ENCODE measurements at regions not wholly inside any gene's neighbourhood (a gene's known extent, or its start where the extent isn't known, plus 50 kb on each side); places are given as distances from the start of the nearest gene placed in this dataset.

DNA sequence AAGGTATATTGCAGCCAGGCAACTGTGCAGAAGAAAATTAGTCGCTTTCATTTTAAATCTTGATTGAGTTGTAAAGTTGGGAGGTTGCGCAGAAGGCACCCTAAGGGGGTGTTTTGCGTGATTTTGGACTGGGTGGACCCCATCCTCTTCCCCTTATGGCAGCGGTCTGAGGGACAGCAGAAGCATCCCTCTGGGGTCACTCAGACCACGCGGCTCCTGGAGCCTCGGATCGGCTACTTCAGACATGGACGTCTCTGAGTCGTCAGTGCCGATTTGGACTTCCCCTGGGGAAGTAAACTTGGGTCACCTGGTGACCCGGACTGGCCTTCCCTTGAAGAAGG, 639.0 kb upstream of the DPP6 start:
- no peak overlapping the region for H3K4me3 ChIP-seq (ENCODE audit: low read depth, low read length)
- CTCF ChIA-PET = no interaction called here
- H3K36me3 ChIP-seq (ENCODE audit: control insufficient read depth, insufficient read depth, low read length) = no peaks in the 10 kb centered on the region
- POLR2A ChIA-PET = no interaction called here
- no peak for DNase-seq (ENCODE audit: low read depth)
- TF ChIP-seq, protein P1, sequence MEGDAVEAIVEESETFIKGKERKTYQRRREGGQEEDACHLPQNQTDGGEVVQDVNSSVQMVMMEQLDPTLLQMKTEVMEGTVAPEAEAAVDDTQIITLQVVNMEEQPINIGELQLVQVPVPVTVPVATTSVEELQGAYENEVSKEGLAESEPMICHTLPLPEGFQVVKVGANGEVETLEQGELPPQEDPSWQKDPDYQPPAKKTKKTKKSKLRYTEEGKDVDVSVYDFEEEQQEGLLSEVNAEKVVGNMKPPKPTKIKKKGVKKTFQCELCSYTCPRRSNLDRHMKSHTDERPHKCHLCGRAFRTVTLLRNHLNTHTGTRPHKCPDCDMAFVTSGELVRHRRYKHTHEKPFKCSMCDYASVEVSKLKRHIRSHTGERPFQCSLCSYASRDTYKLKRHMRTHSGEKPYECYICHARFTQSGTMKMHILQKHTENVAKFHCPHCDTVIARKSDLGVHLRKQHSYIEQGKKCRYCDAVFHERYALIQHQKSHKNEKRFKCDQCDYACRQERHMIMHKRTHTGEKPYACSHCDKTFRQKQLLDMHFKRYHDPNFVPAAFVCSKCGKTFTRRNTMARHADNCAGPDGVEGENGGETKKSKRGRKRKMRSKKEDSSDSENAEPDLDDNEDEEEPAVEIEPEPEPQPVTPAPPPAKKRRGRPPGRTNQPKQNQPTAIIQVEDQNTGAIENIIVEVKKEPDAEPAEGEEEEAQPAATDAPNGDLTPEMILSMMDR (IDR thresholded peaks at IDR 0.05; ENCODE audit: insufficient read depth, low read depth, low read length) = no peak
- H3K27me3 ChIP-seq (ENCODE audit: control insufficient read depth, insufficient read depth, low read length) = no peaks in the 10 kb centered on the region

DNA sequence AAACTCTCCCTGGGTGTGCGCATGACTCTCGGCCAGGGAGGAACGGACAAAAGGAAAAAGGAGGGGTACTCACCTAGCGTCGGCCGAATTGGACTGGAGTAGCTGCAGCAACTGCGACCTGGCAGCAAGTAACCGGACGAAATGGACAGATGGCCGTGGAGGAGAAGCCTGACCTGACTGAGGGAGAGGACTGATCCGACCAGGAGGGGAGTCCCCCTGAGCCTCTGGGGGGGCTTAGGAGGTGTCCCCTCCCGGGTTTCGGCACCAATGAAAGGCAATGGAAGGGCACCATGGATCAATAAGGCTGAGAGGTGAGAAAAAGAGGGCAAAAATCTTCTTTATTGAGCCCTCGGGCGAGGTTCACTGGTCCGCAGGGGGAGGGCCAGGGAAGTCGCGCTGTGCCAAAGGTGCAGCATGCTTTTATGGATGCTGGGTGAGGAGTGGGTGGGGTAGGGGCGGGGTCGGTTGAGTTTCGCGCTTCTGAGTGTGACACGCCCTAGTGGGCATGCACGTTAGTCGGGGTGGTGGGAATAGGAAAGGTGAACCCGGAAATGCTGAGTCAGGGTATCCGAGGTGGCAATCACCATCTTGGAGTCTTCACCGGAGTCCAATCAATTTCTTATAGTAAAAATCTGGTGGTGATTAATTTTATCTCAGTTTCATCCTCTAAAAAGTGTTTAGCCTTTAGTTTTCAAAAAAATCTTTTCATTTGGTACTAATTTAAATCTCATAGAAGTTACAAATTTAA, 638.5 kb upstream of the DPP6 start:
- TF ChIP-seq, protein P1 (IDR thresholded peaks at IDR 0.05; ENCODE audit: insufficient read depth, low read depth, low read length) = no peak
- CTCF ChIA-PET = no interaction called here

DNA sequence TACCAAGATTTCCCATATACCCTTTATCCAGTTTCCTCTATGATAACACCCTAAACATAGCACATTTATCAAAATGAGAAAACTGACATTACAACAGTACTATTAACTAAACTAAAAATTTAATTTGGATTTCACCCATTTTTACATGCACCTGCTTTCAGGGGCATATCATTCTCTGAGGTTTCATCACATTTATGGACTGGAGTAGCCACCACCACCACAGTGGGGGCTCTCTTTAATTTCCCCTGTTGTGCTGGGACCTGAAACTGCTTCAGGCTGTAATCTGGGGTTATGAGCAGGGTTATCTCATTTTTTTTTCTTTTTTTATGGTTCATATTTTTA, 637.9 kb upstream of the DPP6 start:
- no peak for DNase-seq (ENCODE audit: low read depth)
- ChIA-PET CTCF (no interaction called here), POLR2A (no interaction called here)
- Histone ChIP-seq H3K4me3 (ENCODE audit: low read depth, low read length) (no peak overlapping the region), H3K27me3 (ENCODE audit: control insufficient read depth, insufficient read depth, low read length) (no peaks in the 10 kb centered on the region), H3K36me3 (ENCODE audit: control insufficient read depth, insufficient read depth, low read length) (no peaks in the 10 kb centered on the region)
- TF ChIP-seq, protein P1 (IDR thresholded peaks at IDR 0.05; ENCODE audit: insufficient read depth, low read depth, low read length) = no peak

More for the DNA sequence above, 638.5 kb upstream of the DPP6 start:
- POLR2A ChIA-PET = no interaction called here
- Histone ChIP-seq H3K27me3 (ENCODE audit: control insufficient read depth, insufficient read depth, low read length) (no peaks in the 10 kb centered on the region), H3K4me3 (ENCODE audit: low read depth, low read length) (no peak overlapping the region), H3K36me3 (ENCODE audit: control insufficient read depth, insufficient read depth, low read length) (no peaks in the 10 kb centered on the region)
- DNase-seq (ENCODE audit: low read depth) = no peak

DNA sequence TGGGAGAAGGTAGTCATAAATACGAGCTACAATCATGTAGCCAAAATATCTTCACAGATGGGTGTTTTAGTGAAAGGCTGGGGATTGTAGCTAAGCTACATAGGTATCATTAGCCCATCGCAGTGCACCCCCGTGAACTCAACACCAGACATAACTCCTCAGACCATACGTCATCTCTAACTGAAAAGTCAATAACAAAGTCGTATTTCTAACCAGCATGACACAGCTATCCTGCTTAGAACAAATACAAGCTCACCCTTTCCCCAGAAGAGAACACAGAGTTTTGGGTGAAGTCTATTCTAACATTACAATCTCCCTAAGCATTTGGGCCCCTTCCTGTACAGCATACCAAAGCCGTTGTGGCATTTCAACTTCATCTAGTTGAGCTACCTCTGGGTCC, 636.6 kb upstream of the DPP6 start:
- CTCF ChIA-PET = no interaction called here
- TF ChIP-seq, protein P1 (IDR thresholded peaks at IDR 0.05; ENCODE audit: insufficient read depth, low read depth, low read length) = no peak

DNA sequence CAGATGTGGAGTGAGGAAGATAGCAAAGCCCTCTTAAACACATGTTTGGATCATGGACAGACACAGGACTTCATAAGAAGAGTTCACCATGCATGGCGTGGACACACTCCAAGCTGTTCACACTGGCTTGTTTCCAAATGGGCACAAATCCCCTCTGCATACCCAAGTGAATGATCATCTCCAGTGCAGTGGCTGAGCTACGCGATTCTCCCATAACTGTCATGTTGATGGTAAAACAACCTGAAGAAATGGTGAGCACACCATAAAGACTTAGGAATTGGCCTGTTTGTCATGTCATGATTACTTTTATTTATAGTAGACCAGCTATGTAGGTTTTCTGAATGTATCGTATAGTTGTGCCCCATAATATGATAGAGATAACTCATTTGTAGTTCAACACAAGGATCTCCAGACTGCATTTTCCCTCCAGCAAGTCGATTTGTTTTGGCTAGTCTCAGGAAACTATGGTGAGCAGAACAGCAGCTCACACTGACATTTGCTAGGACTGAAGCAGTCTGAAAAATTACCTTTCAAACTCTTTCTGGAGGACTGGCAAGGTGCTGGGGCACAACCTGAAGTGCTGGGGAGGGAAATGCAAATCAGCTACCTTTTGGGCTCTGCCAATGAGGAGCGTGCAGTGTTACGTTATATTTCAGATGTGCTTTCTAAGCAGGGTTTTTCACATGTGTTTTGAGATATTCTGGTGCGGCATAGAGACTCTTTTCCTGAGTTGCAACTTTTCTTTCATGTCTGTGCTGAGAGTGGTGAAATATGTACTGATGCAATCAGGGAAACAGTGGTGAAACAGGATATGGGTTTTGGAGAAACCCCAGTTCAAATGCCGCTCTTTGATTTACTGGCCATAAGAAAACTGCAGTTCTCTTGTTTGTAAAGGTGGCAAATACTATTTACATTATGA, 629.6 kb upstream of the DPP6 start:
- ChIA-PET POLR2A (no interaction called here), CTCF (no interaction called here)
- TF ChIP-seq, protein P1 (IDR thresholded peaks at IDR 0.05; ENCODE audit: insufficient read depth, low read depth, low read length) = no peak
- Histone ChIP-seq H3K27me3 (ENCODE audit: control insufficient read depth, insufficient read depth, low read length) (no peaks in the 10 kb centered on the region), H3K36me3 (ENCODE audit: control insufficient read depth, insufficient read depth, low read length) (no peaks in the 10 kb centered on the region), H3K4me3 (ENCODE audit: low read depth, low read length) (no peak overlapping the region)
- DNase-seq (ENCODE audit: low read depth) = no peak

More for the DNA sequence above, 636.6 kb upstream of the DPP6 start:
- Histone ChIP-seq H3K27me3 (ENCODE audit: control insufficient read depth, insufficient read depth, low read length) (no peaks in the 10 kb centered on the region), H3K36me3 (ENCODE audit: control insufficient read depth, insufficient read depth, low read length) (no peaks in the 10 kb centered on the region), H3K4me3 (ENCODE audit: low read depth, low read length) (no peak overlapping the region)
- no peak for DNase-seq (ENCODE audit: low read depth)
- POLR2A ChIA-PET = no interaction called here

All from BJ (cell line).